Heart right ventricle (tissue), 16 donors: ENCODE measurements at regions not wholly inside any gene's neighbourhood (a gene's known extent, or its start where the extent isn't known, plus 50 kb on each side); places are given as distances from the start of the nearest gene placed in this dataset.
A peak's percentile ranks its signal among the peaks of the same experiment; 100 is the strongest.

ENCODE experiments used
- ATAC-seq, 8 donors: fragments of 200-7000 bp; cut with Tn5 transposase; one replicate each; pipeline ENCODE4 v1.9.1; 2020; ENCODE audit warnings: mild to moderate bottlenecking in 8 of 8, moderate library complexity in 8 of 8, moderate number of reproducible peaks in 1 of 8
- DNase-seq, 2 donors: peaks; one replicate each; pipeline ENCODE4 v3.0.0-alpha.2; 2020
- H3K27ac ChIP-seq, 10 donors: fragments of 200-600 bp; sonication (generic) in 2 of 10; one replicate each; pipeline versions ENCODE4 v1.5.0 to v1.8.0; 2020 to 2022; ENCODE audit warnings: mild to moderate bottlenecking in 3 of 10
- H3K27me3 ChIP-seq, 7 donors: fragments of 200-600 bp; one replicate each; pipeline ENCODE4 v1.8.0; 2021 to 2022; ENCODE audit warnings: mild to moderate bottlenecking in 2 of 7
- H3K36me3 ChIP-seq, 9 donors: fragments of 200-600 bp; sonication (generic) in 1 of 9; one replicate each; pipeline versions ENCODE4 v1.5.0 to v1.8.0; 2020 to 2022; ENCODE audit warnings: mild to moderate bottlenecking in 2 of 9
- H3K4me1 ChIP-seq, 9 donors: fragments of 200-600 bp; sonication (generic) in 1 of 9; one replicate each; pipeline versions ENCODE4 v1.5.0 to v1.8.0; 2020 to 2022; ENCODE audit warnings: mild to moderate bottlenecking in 4 of 9
- H3K4me3 ChIP-seq, 10 donors: fragments of 200-600 bp; sonication (generic) in 2 of 10; one replicate each; pipeline versions ENCODE4 v1.5.0 to v1.8.0; 2020 to 2022; ENCODE audit warnings: mild to moderate bottlenecking in 7 of 10, moderate library complexity in 2 of 10
- H3K9me3 ChIP-seq, 11 donors: fragments of 200-600 bp in 10 of 11; sonication (generic) in 2 of 11; one replicate each; pipeline versions ENCODE4 v1.5.0 to v1.8.0; 2013 to 2022; ENCODE audit warnings: mild to moderate bottlenecking in 2 of 11, control low read depth in 1 of 11, moderate library complexity in 1 of 11
- CTCF ChIP-seq, 9 donors: fragments of 200-600 bp; sonication (generic) in 2 of 9; IDR thresholded peaks; one replicate each; pipeline versions ENCODE4 v1.5.0 to v1.8.0; 2021 to 2022; ENCODE audit warnings: antibody characterized with exemption in 9 of 9, mild to moderate bottlenecking in 5 of 9, moderate library complexity in 1 of 9
- WGBS, 2 donors: extraction: QIAGEN DNeasy Blood & Tissue Kit; methylation state at CpG; one replicate each; pipeline ENCODE4 v1.1.7; 2013; ENCODE audit warnings: inconsistent platforms in 1 of 2; 5-methylcytosine and 5-hydroxymethylcytosine counted together
- intact Hi-C, 10 donors: fragments of 100-400 bp; cut with DNase I; formaldehyde crosslinking; loops; one replicate each; pipeline versions ENCODE4 v1.11.1 to v1.14.2; 2022
- donor health status: Arrhythmogenic right ventricular cardiomyopathy.
- donor health status: ischemic (EF 13 %, LVEDD 7.1; RV severe dilation, severe dysfunction).
- donor health status: healthy with polysubstance abuse.
- donor health status: DM: no; HTN: yes; CAD: no.
- donor health status: DM: no; HTN: no; CAD: no.
- donor health status: ischemic (EF 25% LVEDD 6.9; RV normal size, moderate dysfunction).
- donor health status: ischemic (EF 25% LVEDD 5.7; RV mildly dilated, moderate dysfunction).
- donor health status: healthy.
- donor health status: DM: yes; HTN: yes; CAD: no.
- donor health status: Ischemic cardiomyopathy.
- donor health status: ischemic (EF 35%, LVEDD 5.7; RV mildly dilated, moderate dysfunction).
- donor health status: nonischemic (EF 11% LVEDD 7.7; RV severe dilation, severe dysfunction).
- donor health status: DM: yes; HTN: yes; CAD: no.
- donor health status: PGD.
- donor health status: ischemic (EF 29% LVEDD 5.4; RV normal size, mild dysfunction).
- donor health status: nonischemic (EF 23%, LVEDD 6.1; RV moderate dilation, normal function).

- no peaks in the 10 kb centered on the region for H3K36me3 ChIP-seq
- ATAC-seq (no peak), DNase-seq (no peak)
- no peak overlapping the region for H3K27ac ChIP-seq
- WGBS, 2 donors, result 97 to 99% methylated on average over 8 of the region's 8 CpGs
- intact Hi-C loops, result loop anchor here in 2 of 10 donors (5.0 to 10.0 kb wide), 3 partner anchors 62 to 224 kb away; no protein-coding TSS in a partner anchor
- H3K27me3 ChIP-seq, result no peaks in the 10 kb centered on the region
- H3K4me1 ChIP-seq, result peaks cover 16 to 50% (median 36%) of the 10 kb centered on the region in 9 donors
- TF ChIP-seq CTCF (IDR thresholded peaks at IDR 0.05), result no peak
- no peak overlapping the region for H3K4me3 ChIP-seq
- H3K9me3 ChIP-seq, result no peaks in the 10 kb centered on the region
These were observed 164.8 kb downstream of the LY86 start for GRCh38 chr6:6753301-6753700.

GRCh38 chr6:6756526-6756925 is 168.0 kb downstream of the LY86 start:
- Histone ChIP-seq H3K9me3 (no peaks in the 10 kb centered on the region), H3K4me3 (no peak overlapping the region), H3K27me3 (no peaks in the 10 kb centered on the region), H3K36me3 (no peaks in the 10 kb centered on the region), H3K27ac (no peak overlapping the region), H3K4me1 (peaks cover 0 to 32% (median 18%) of the 10 kb centered on the region in 9 donors)
- ATAC-seq (no peak), DNase-seq (no peak)
- WGBS, 2 donors, result 62 to 68% methylated on average over 3 of the region's 3 CpGs
- intact Hi-C loops, result loop anchor here in 2 of 10 donors (5.0 to 10.0 kb wide), 2 partner anchors 51 to 58 kb away; no protein-coding TSS in a partner anchor
- TF ChIP-seq CTCF (IDR thresholded peaks at IDR 0.05), result no peak

- H3K4me1 ChIP-seq, result peaks cover 0 to 18% (median 14%) of the 10 kb centered on the region in 9 donors
- no peaks in the 10 kb centered on the region for H3K36me3 ChIP-seq
- DNase-seq (no peak), ATAC-seq (no peak)
- H3K27me3 ChIP-seq, result no peaks in the 10 kb centered on the region
- no peak for TF ChIP-seq CTCF (IDR thresholded peaks at IDR 0.05)
- WGBS, 2 donors, result 58 to 66% methylated on average over 3 of the region's 3 CpGs
- peak overlapping the region in 8 of 10 donors; percentile 18 to 82 (median 62) for H3K27ac ChIP-seq
- H3K9me3 ChIP-seq, result no peaks in the 10 kb centered on the region
- intact Hi-C loops, result loop anchor here in 2 of 10 donors (5.0 to 10.0 kb wide), 2 partner anchors 49 to 56 kb away; no protein-coding TSS in a partner anchor
- peak overlapping the region in 2 of 10 donors; percentile 11 to 34 for H3K4me3 ChIP-seq
These were observed 170.0 kb downstream of the LY86 start for GRCh38 chr6:6758546-6758914.

GRCh38 chr6:6758915-6759654 is 170.6 kb downstream of the LY86 start:
- intact Hi-C loops, result loop anchor here in 2 of 10 donors (5.0 to 10.0 kb wide), 2 partner anchors 48 to 56 kb away; no protein-coding TSS in a partner anchor
- Histone ChIP-seq H3K9me3 (no peaks in the 10 kb centered on the region), H3K27ac (peak overlapping the region in 8 of 10 donors; percentile 18 to 82 (median 62)), H3K36me3 (no peaks in the 10 kb centered on the region), H3K27me3 (no peaks in the 10 kb centered on the region), H3K4me3 (peak overlapping the region in 6 of 10 donors; percentile 11 to 34 (median 16)), H3K4me1 (peaks cover 0 to 18% (median 14%) of the 10 kb centered on the region in 9 donors)
- DNase-seq (peak in 1 of 2 donors; percentile 87), ATAC-seq (peak; percentile 84 to 97 (median 91))
- peak; percentile 33 to 68 (median 62) for TF ChIP-seq CTCF (IDR thresholded peaks at IDR 0.05)
- 41 to 44% methylated on average over 22 of the region's 22 CpGs for WGBS, 2 donors
